Cardiac fibroblast (primary cell): ENCODE measurements at regions not wholly inside any gene's neighbourhood (a gene's known extent, or its start where the extent isn't known, plus 50 kb on each side); places are given as distances from the start of the nearest gene placed in this dataset.

Source experiments
- DNase-seq, 2 donors: peaks; one replicate each; pipeline versions ENCODE4 v3.0.0 to v3.0.0-alpha.2; 2010; ENCODE audit warnings: low read depth in 2 of 2
- H3K4me3 ChIP-seq, 2 donors: replicated peaks in 1 of 2; 1 replicate in 1 of 2; 2 replicates in 1 of 2; pipeline ENCODE4 v1.5.1; 2011; ENCODE audit warnings: low read depth in 2 of 2, low read length in 2 of 2, mild to moderate bottlenecking in 2 of 2, moderate library complexity in 1 of 2
- CTCF ChIP-seq: IDR thresholded peaks from one replicate; pipeline ENCODE4 v1.5.1; 2011; ENCODE audit warnings: low read depth, mild to moderate bottlenecking, low read length, inconsistent platforms

GRCh38 chr16:79358188-79358587 is 242.3 kb downstream of the MAF start:
- no peak overlapping the region for H3K4me3 ChIP-seq
- no peak for DNase-seq
- no peak for TF ChIP-seq CTCF

- H3K4me3 ChIP-seq, result no peak overlapping the region
- DNase-seq, result no peak
- no peak for TF ChIP-seq CTCF
Observed at GRCh38 chr16:79355600-79356358, 244.8 kb downstream of the MAF start.

DNA sequence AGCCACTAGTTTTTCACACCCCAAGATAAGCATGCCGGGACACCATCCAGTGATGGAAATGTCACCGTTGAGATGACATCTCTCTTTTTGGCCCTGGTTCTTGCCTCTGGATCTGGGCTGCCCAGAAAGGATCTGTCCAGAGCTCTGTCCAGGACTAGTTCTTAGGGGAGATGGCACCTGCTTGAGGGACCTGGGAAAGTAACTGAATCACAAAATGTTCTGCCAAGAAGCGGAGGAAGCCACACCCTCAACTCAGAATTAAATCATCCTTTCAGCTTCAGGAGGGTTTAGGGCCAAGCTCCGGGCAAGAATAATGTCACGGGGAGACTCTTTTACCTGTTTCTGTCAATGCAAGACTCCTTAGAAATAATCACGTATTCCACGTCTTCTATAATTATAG is 248.6 kb downstream of the MAF start:
- no peak for DNase-seq
- no peak for TF ChIP-seq CTCF
- no peak overlapping the region for H3K4me3 ChIP-seq

DNA sequence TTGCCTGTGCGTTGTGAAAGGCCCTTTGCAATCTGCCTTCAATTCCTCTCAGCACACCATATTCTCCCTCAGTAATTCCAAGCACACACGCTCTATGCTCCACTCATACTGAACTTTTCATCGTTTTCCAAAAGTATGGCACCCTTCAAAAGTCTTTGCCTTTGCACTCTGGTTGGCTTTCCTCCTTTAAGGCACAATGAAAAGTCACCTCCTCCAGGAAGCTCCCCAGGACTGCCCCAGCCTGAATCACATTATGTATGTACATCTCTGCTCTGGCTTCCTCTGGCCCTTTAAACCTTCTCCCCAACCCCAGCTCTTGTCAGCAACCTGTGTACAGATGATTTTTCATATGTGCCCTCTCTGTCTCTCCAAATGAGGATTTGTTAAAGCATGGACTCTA is 250.7 kb downstream of the MAF start:
- DNase-seq, result no peak
- H3K4me3 ChIP-seq, result no peak overlapping the region
- TF ChIP-seq CTCF, result no peak

GRCh38 chr16:79348521-79349306 is 251.8 kb downstream of the MAF start:
- no peak overlapping the region for H3K4me3 ChIP-seq
- DNase-seq, result no peak
- no peak for TF ChIP-seq CTCF

GRCh38 chr16:79347277-79347676 is 253.3 kb downstream of the MAF start:
- H3K4me3 ChIP-seq, result no peak overlapping the region
- no peak for DNase-seq
- TF ChIP-seq CTCF, result no peak
